ENCODE measurements at regions not wholly inside any gene's neighbourhood (a gene's known extent, or its start where the extent isn't known, plus 50 kb on each side); places are given as distances from the start of the nearest gene placed in this dataset.

DNA sequence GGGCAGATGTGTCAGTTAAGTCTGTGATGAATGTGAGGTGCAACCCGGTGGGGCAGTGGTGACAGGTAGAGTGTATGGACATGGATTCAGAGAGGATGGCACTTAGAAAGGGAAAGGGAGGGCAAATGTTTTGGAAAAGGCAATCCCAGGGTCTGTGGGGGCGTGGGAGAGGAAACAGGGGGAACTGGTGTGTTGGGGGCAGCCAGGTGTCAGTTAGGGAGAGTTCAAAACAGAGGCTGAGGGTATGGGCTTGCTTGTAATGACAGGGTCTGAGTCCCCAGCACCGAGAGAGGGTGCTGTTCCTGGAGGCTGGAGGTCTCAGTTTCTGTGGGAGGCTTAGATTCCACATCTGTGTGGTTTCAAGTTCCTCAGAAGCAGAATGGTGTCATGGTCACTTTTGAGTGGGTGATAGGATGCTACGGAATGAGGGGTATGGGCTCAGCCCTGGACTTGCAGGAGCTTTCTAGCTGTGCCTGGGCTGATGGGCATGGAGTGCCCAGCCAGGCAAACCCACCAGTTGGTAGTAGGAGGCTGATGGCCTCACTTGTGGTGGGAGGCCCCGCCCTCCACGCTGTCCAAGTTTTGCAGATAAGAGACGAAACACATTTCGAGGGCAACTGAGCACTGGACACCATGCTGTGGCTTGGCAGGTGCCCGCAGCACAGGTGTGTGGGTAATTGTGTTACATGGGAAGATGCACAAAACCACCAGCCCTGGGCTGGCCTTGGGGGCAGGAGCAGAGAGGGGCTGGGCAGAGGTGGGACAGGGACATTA, 209.4 kb downstream of the RPLP1 start:
- Histone ChIP-seq H3K4me3 (replicated peaks in 1 of 4; ENCODE audit: control extremely low read depth in 1 of 4, insufficient read depth in 1 of 4, low read depth in 3 of 4, low read length in 4 of 4) (no peak overlapping the region), H4K20me1 (ENCODE audit: control insufficient read depth, extremely low read depth, insufficient read depth, low read length) (no peaks in the 10 kb centered on the region), H3K9ac (ENCODE audit: insufficient read depth, low read length) (no peak overlapping the region), H3K27me3 (ENCODE audit: control insufficient read depth, insufficient read depth, low read length) (no peaks in the 10 kb centered on the region), H3K4me2 (ENCODE audit: extremely low read depth, insufficient read depth, low read length) (no peak overlapping the region), H3K27ac (ENCODE audit: insufficient read depth, low read length) (no peak overlapping the region), H2AFZ (ENCODE audit: low read length) (no peak overlapping the region), H3K79me2 (ENCODE audit: control insufficient read depth, insufficient read depth, low read length) (no peaks in the 10 kb centered on the region), H3K9me3 (ENCODE audit: control insufficient read depth, insufficient read depth, low read depth, low read length) (no peaks in the 10 kb centered on the region), H3K4me1 (ENCODE audit: control insufficient read depth, extremely low read depth, insufficient read depth, low read length) (no peaks in the 10 kb centered on the region), H3K36me3 (ENCODE audit: control insufficient read depth, insufficient read depth, low read length) (no peaks in the 10 kb centered on the region)
- no peak for DNase-seq (ENCODE audit: low read depth in 2 of 2)
- TF ChIP-seq EZH2 (IDR thresholded peaks at IDR 0.05; ENCODE audit: low read length, missing control alignments), result no peak
- TF ChIP-seq, protein P1, sequence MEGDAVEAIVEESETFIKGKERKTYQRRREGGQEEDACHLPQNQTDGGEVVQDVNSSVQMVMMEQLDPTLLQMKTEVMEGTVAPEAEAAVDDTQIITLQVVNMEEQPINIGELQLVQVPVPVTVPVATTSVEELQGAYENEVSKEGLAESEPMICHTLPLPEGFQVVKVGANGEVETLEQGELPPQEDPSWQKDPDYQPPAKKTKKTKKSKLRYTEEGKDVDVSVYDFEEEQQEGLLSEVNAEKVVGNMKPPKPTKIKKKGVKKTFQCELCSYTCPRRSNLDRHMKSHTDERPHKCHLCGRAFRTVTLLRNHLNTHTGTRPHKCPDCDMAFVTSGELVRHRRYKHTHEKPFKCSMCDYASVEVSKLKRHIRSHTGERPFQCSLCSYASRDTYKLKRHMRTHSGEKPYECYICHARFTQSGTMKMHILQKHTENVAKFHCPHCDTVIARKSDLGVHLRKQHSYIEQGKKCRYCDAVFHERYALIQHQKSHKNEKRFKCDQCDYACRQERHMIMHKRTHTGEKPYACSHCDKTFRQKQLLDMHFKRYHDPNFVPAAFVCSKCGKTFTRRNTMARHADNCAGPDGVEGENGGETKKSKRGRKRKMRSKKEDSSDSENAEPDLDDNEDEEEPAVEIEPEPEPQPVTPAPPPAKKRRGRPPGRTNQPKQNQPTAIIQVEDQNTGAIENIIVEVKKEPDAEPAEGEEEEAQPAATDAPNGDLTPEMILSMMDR (conservative IDR thresholded peaks at IDR 0.05 in 1 of 2, IDR thresholded peaks at IDR 0.05 in 1 of 2; ENCODE audit: low read depth in 1 of 2, low read length in 2 of 2), result no peak

DNA sequence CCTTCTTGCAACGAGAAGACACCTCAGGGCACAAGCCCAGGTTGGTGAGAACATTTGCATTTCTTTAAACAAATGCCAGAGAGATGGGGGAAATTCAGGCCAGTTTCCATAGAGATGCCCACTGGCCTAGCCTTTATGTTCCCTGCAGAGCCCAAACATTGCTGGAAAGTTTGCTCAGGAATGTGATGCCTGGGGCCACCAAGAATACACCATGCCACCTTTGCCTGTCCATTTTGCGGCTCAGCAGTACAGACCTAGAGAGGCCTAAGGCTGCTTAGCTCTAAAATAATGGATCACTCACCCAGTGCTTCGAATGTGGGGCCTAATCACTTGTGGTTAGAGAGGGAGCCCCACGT, 210.0 kb downstream of the RPLP1 start:
- Histone ChIP-seq H3K4me2 (ENCODE audit: extremely low read depth, insufficient read depth, low read length) (no peak overlapping the region), H4K20me1 (ENCODE audit: control insufficient read depth, extremely low read depth, insufficient read depth, low read length) (no peaks in the 10 kb centered on the region), H3K9ac (ENCODE audit: insufficient read depth, low read length) (no peak overlapping the region), H3K27me3 (ENCODE audit: control insufficient read depth, insufficient read depth, low read length) (no peaks in the 10 kb centered on the region), H3K36me3 (ENCODE audit: control insufficient read depth, insufficient read depth, low read length) (no peaks in the 10 kb centered on the region), H2AFZ (ENCODE audit: low read length) (no peak overlapping the region), H3K9me3 (ENCODE audit: control insufficient read depth, insufficient read depth, low read depth, low read length) (no peaks in the 10 kb centered on the region), H3K4me3 (replicated peaks in 1 of 4; ENCODE audit: control extremely low read depth in 1 of 4, insufficient read depth in 1 of 4, low read depth in 3 of 4, low read length in 4 of 4) (no peak overlapping the region), H3K4me1 (ENCODE audit: control insufficient read depth, extremely low read depth, insufficient read depth, low read length) (no peaks in the 10 kb centered on the region), H3K27ac (ENCODE audit: insufficient read depth, low read length) (no peak overlapping the region), H3K79me2 (ENCODE audit: control insufficient read depth, insufficient read depth, low read length) (no peaks in the 10 kb centered on the region)
- DNase-seq (ENCODE audit: low read depth in 2 of 2), result no peak
- TF ChIP-seq, protein P1 (conservative IDR thresholded peaks at IDR 0.05 in 1 of 2, IDR thresholded peaks at IDR 0.05 in 1 of 2; ENCODE audit: low read depth in 1 of 2, low read length in 2 of 2), result no peak
- no peak for TF ChIP-seq EZH2 (IDR thresholded peaks at IDR 0.05; ENCODE audit: low read length, missing control alignments)

- no peak overlapping the region for H3K9ac ChIP-seq (ENCODE audit: insufficient read depth, low read length)
- TF ChIP-seq EZH2 (IDR thresholded peaks at IDR 0.05; ENCODE audit: low read length, missing control alignments), result no peak
- TF ChIP-seq, protein P1 (conservative IDR thresholded peaks at IDR 0.05 in 1 of 2, IDR thresholded peaks at IDR 0.05 in 1 of 2; ENCODE audit: low read depth in 1 of 2, low read length in 2 of 2), result no peak
- no peak overlapping the region for H2AFZ ChIP-seq (ENCODE audit: low read length)
- H3K4me2 ChIP-seq (ENCODE audit: extremely low read depth, insufficient read depth, low read length), result no peak overlapping the region
- no peaks in the 10 kb centered on the region for H3K4me1 ChIP-seq (ENCODE audit: control insufficient read depth, extremely low read depth, insufficient read depth, low read length)
- H3K4me3 ChIP-seq (replicated peaks in 1 of 4; ENCODE audit: control extremely low read depth in 1 of 4, insufficient read depth in 1 of 4, low read depth in 3 of 4, low read length in 4 of 4), result no peak overlapping the region
- H3K27me3 ChIP-seq (ENCODE audit: control insufficient read depth, insufficient read depth, low read length), result no peaks in the 10 kb centered on the region
- no peaks in the 10 kb centered on the region for H3K36me3 ChIP-seq (ENCODE audit: control insufficient read depth, insufficient read depth, low read length)
- H3K79me2 ChIP-seq (ENCODE audit: control insufficient read depth, insufficient read depth, low read length), result no peaks in the 10 kb centered on the region
- H4K20me1 ChIP-seq (ENCODE audit: control insufficient read depth, extremely low read depth, insufficient read depth, low read length), result no peaks in the 10 kb centered on the region
- H3K27ac ChIP-seq (ENCODE audit: insufficient read depth, low read length), result no peak overlapping the region
- DNase-seq (ENCODE audit: low read depth in 2 of 2), result no peak
- no peaks in the 10 kb centered on the region for H3K9me3 ChIP-seq (ENCODE audit: control insufficient read depth, insufficient read depth, low read depth, low read length)
Observed at GRCh38 chr15:69663441-69663840, 210.8 kb downstream of the RPLP1 start.
